SH-SY5Y (cell line): ENCODE measurements at regions not wholly inside any gene's neighbourhood (a gene's known extent, or its start where the extent isn't known, plus 50 kb on each side); places are given as distances from the start of the nearest gene placed in this dataset.

Experiments
- GATA2 ChIP-seq: IDR thresholded peaks from 2 replicates; pipeline ENCODE4 v1.6.1; 2011; ENCODE audit warnings: mild to moderate bottlenecking, low read depth, low read length
- GATA3 ChIP-seq: IDR thresholded peaks from 2 replicates; pipeline ENCODE4 v1.6.1; 2011; ENCODE audit warnings: low read depth, mild to moderate bottlenecking, low read length, moderate library complexity

GRCh38 chr20:24842274-24842917, 106.7 kb upstream of the CST7 start:
- no peak for TF ChIP-seq GATA2
- TF ChIP-seq GATA3 = no peak
